ENCODE measurements at regions not wholly inside any gene's neighbourhood (a gene's known extent, or its start where the extent isn't known, plus 50 kb on each side); places are given as distances from the start of the nearest gene placed in this dataset.

GRCh38 chr1:34696230-34696629 lies 58.6 kb upstream of the GJB5 start:
- no peak overlapping the region for H3K4me3 ChIP-seq (replicated peaks in 1 of 3; ENCODE audit: insufficient read depth in 1 of 3, low read depth in 1 of 3, low read length in 3 of 3)
- POLR2A ChIA-PET, result no interaction called here
- intact Hi-C loops (cut with micrococcal nuclease), result no loop called here
- CTCF ChIA-PET, result interaction anchor here (1.4 kb wide), 1 partner anchor 46 kb away, joined by 3 read pairs; no protein-coding TSS in a partner anchor
- H2AFZ ChIP-seq (ENCODE audit: low read depth, low read length), result no peak overlapping the region
- no peak overlapping the region for H3K27ac ChIP-seq (ENCODE audit: insufficient read depth, low read depth, low read length)
- no peaks in the 10 kb centered on the region for H3K4me1 ChIP-seq (ENCODE audit: control insufficient read depth, extremely low read depth, insufficient read depth, low read length)
- no peak overlapping the region for H3K9ac ChIP-seq (replicated peaks; ENCODE audit: extremely low read depth, insufficient read depth, low read length)
- FAIRE-seq (no peak), DNase-seq (ENCODE audit: low read depth, low spot score) (no peak)
- BruUV-seq (replicated peaks), result no TSS peak
- H3K79me2 ChIP-seq (ENCODE audit: control insufficient read depth, insufficient read depth, low read length), result no peaks in the 10 kb centered on the region
- no peaks in the 10 kb centered on the region for H3K27me3 ChIP-seq (ENCODE audit: control insufficient read depth in 2 of 2, insufficient read depth in 2 of 2, low read length in 2 of 2)
- no peak overlapping the region for H3K4me2 ChIP-seq (ENCODE audit: insufficient read depth, low read length)
- H4K20me1 ChIP-seq (replicated peaks; ENCODE audit: control insufficient read depth, extremely low read depth, insufficient read depth, low read length), result no peaks in the 10 kb centered on the region
- TF ChIP-seq, protein P1, sequence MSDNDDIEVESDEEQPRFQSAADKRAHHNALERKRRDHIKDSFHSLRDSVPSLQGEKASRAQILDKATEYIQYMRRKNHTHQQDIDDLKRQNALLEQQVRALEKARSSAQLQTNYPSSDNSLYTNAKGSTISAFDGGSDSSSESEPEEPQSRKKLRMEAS (IDR thresholded peaks at IDR 0.05; ENCODE audit: insufficient read depth, insufficient read length), result no peak
- TF ChIP-seq, protein P2, sequence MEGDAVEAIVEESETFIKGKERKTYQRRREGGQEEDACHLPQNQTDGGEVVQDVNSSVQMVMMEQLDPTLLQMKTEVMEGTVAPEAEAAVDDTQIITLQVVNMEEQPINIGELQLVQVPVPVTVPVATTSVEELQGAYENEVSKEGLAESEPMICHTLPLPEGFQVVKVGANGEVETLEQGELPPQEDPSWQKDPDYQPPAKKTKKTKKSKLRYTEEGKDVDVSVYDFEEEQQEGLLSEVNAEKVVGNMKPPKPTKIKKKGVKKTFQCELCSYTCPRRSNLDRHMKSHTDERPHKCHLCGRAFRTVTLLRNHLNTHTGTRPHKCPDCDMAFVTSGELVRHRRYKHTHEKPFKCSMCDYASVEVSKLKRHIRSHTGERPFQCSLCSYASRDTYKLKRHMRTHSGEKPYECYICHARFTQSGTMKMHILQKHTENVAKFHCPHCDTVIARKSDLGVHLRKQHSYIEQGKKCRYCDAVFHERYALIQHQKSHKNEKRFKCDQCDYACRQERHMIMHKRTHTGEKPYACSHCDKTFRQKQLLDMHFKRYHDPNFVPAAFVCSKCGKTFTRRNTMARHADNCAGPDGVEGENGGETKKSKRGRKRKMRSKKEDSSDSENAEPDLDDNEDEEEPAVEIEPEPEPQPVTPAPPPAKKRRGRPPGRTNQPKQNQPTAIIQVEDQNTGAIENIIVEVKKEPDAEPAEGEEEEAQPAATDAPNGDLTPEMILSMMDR (IDR thresholded peaks at IDR 0.05; ENCODE audit: extremely low read depth in 1 of 2, insufficient read depth in 1 of 2, low read depth in 1 of 2, low read length in 2 of 2), result no peak
- TF ChIP-seq EZH2 (IDR thresholded peaks at IDR 0.05; ENCODE audit: borderline replicate concordance, low read depth, low read length, severe bottlenecking) (no peak), POLR2AphosphoS5 (IDR thresholded peaks at IDR 0.05; ENCODE audit: insufficient read depth, low read depth, low read length) (no peak), MYC (IDR thresholded peaks at IDR 0.05; ENCODE audit: low read depth, low read length) (no peak), GATA2 (IDR thresholded peaks at IDR 0.05; ENCODE audit: insufficient read depth, insufficient read length, low read depth, low read length) (no peak), JUN (IDR thresholded peaks at IDR 0.05; ENCODE audit: borderline replicate concordance, insufficient read depth, insufficient read length, low read depth) (no peak)
- no peaks in the 10 kb centered on the region for H3K9me1 ChIP-seq (replicated peaks; ENCODE audit: control insufficient read depth, extremely low read depth, insufficient read depth, low read length)
- no peaks in the 10 kb centered on the region for H3K36me3 ChIP-seq (ENCODE audit: control insufficient read depth in 2 of 2, extremely low read depth in 1 of 2, insufficient read depth in 2 of 2, low read length in 2 of 2)
- H3K9me3 ChIP-seq (replicated peaks; ENCODE audit: control insufficient read depth, insufficient read depth, low read length), result no peaks in the 10 kb centered on the region
- dilution Hi-C loops (cut with MboI; ENCODE audit: extremely low pct_ligation_motif_present, low sequenced_read_pairs), result no loop called here

Data from endothelial cell of umbilical vein (primary cell).